ENCODE measurements at regions not wholly inside any gene's neighbourhood (a gene's known extent, or its start where the extent isn't known, plus 50 kb on each side); places are given as distances from the start of the nearest gene placed in this dataset.
A peak's percentile ranks its signal among the peaks of the same experiment; 100 is the strongest.
"Not testable (repeated sequence)": the region's sequence is repeated elsewhere in the genome, so short reads cannot be mapped to it uniquely, and the experiment has no call there.

GRCh38 chr18:14606546-14606945 lies 63.1 kb upstream of the POTEC start:
- POLR2A ChIA-PET; intact Hi-C loops (cut with DNase I, micrococcal nuclease); CTCF ChIA-PET; H3K27me3 Mint-ChIP-seq; H3K36me3 Mint-ChIP-seq (ENCODE audit: low read depth); ATAC-seq; H3K9me3 Mint-ChIP-seq (ENCODE audit: low read depth); DNase-seq; H3K27ac Mint-ChIP-seq; H3K4me3 Mint-ChIP-seq: not testable (repeated sequence)
- H3K4me1 Mint-ChIP-seq = peaks cover 26% of the 10 kb centered on the region

- H3K27ac Mint-ChIP-seq; DNase-seq; H3K27me3 Mint-ChIP-seq; H3K9me3 Mint-ChIP-seq (ENCODE audit: low read depth); CTCF ChIA-PET; H3K4me3 Mint-ChIP-seq; POLR2A ChIA-PET; H3K36me3 Mint-ChIP-seq (ENCODE audit: low read depth); intact Hi-C loops (cut with DNase I, micrococcal nuclease); ATAC-seq: not testable (repeated sequence)
- H3K4me1 Mint-ChIP-seq = peaks cover 28% of the 10 kb centered on the region
Observed at GRCh38 chr18:14607360-14607759, 64.0 kb upstream of the POTEC start.

- H3K27ac Mint-ChIP-seq = not testable (repeated sequence)
Observed at GRCh38 chr18:14612422-14612821, 69.0 kb upstream of the POTEC start.

GRCh38 chr18:14614485-14614884 lies 71.1 kb upstream of the POTEC start:
- H3K9me3 Mint-ChIP-seq (ENCODE audit: low read depth); H3K27ac Mint-ChIP-seq; H3K4me3 Mint-ChIP-seq; H3K36me3 Mint-ChIP-seq (ENCODE audit: low read depth); CTCF ChIA-PET; POLR2A ChIA-PET; DNase-seq; intact Hi-C loops (cut with DNase I, micrococcal nuclease); ATAC-seq; H3K27me3 Mint-ChIP-seq: not testable (repeated sequence)
- peaks cover 15% of the 10 kb centered on the region for H3K4me1 Mint-ChIP-seq

More at GRCh38 chr18:14612422-14612821, 69.0 kb upstream of the POTEC start:
- DNase-seq; H3K27me3 Mint-ChIP-seq; H3K36me3 Mint-ChIP-seq (ENCODE audit: low read depth); H3K9me3 Mint-ChIP-seq (ENCODE audit: low read depth); POLR2A ChIA-PET; H3K4me3 Mint-ChIP-seq; CTCF ChIA-PET; intact Hi-C loops (cut with DNase I, micrococcal nuclease): not testable (repeated sequence)
- H3K4me1 Mint-ChIP-seq = peaks cover 19% of the 10 kb centered on the region
- ATAC-seq = peak; percentile 64

GRCh38 chr18:14627336-14627735 lies 83.9 kb upstream of the POTEC start:
- H3K4me3 Mint-ChIP-seq; DNase-seq; H3K27ac Mint-ChIP-seq; H3K4me1 Mint-ChIP-seq; ATAC-seq; H3K27me3 Mint-ChIP-seq; POLR2A ChIA-PET; H3K36me3 Mint-ChIP-seq (ENCODE audit: low read depth); intact Hi-C loops (cut with DNase I, micrococcal nuclease); H3K9me3 Mint-ChIP-seq (ENCODE audit: low read depth); CTCF ChIA-PET: not testable (repeated sequence)

GRCh38 chr18:14628323-14628978 lies 85.1 kb upstream of the POTEC start:
- H3K36me3 Mint-ChIP-seq (ENCODE audit: low read depth); POLR2A ChIA-PET; H3K9me3 Mint-ChIP-seq (ENCODE audit: low read depth); CTCF ChIA-PET; DNase-seq; intact Hi-C loops (cut with DNase I, micrococcal nuclease); H3K27me3 Mint-ChIP-seq; H3K4me3 Mint-ChIP-seq; ATAC-seq; H3K27ac Mint-ChIP-seq; H3K4me1 Mint-ChIP-seq: not testable (repeated sequence)

GRCh38 chr18:14628979-14629325 lies 85.6 kb upstream of the POTEC start:
- POLR2A ChIA-PET; H3K27me3 Mint-ChIP-seq; H3K4me3 Mint-ChIP-seq; H3K36me3 Mint-ChIP-seq (ENCODE audit: low read depth); DNase-seq; H3K27ac Mint-ChIP-seq; CTCF ChIA-PET; ATAC-seq; H3K9me3 Mint-ChIP-seq (ENCODE audit: low read depth); H3K4me1 Mint-ChIP-seq; intact Hi-C loops (cut with DNase I, micrococcal nuclease): not testable (repeated sequence)

GRCh38 chr18:14632976-14633375 lies 89.6 kb upstream of the POTEC start:
- CTCF ChIA-PET; H3K36me3 Mint-ChIP-seq (ENCODE audit: low read depth); POLR2A ChIA-PET; H3K27ac Mint-ChIP-seq; H3K4me1 Mint-ChIP-seq; H3K9me3 Mint-ChIP-seq (ENCODE audit: low read depth); H3K4me3 Mint-ChIP-seq; DNase-seq; H3K27me3 Mint-ChIP-seq; intact Hi-C loops (cut with DNase I, micrococcal nuclease); ATAC-seq: not testable (repeated sequence)

- H3K4me1 Mint-ChIP-seq; ATAC-seq; intact Hi-C loops (cut with DNase I, micrococcal nuclease); H3K4me3 Mint-ChIP-seq; DNase-seq; H3K36me3 Mint-ChIP-seq (ENCODE audit: low read depth); POLR2A ChIA-PET; H3K9me3 Mint-ChIP-seq (ENCODE audit: low read depth); H3K27ac Mint-ChIP-seq; CTCF ChIA-PET; H3K27me3 Mint-ChIP-seq: not testable (repeated sequence)
Observed at GRCh38 chr18:14638008-14638407, 94.6 kb upstream of the POTEC start.

- DNase-seq; H3K36me3 Mint-ChIP-seq (ENCODE audit: low read depth); CTCF ChIA-PET; H3K4me3 Mint-ChIP-seq; H3K27ac Mint-ChIP-seq; H3K9me3 Mint-ChIP-seq (ENCODE audit: low read depth); H3K27me3 Mint-ChIP-seq; intact Hi-C loops (cut with DNase I, micrococcal nuclease); H3K4me1 Mint-ChIP-seq; POLR2A ChIA-PET; ATAC-seq: not testable (repeated sequence)
Observed at GRCh38 chr18:14641121-14641520, 97.7 kb upstream of the POTEC start.

- H3K27ac Mint-ChIP-seq; CTCF ChIA-PET; H3K4me1 Mint-ChIP-seq; H3K9me3 Mint-ChIP-seq (ENCODE audit: low read depth); ATAC-seq; H3K4me3 Mint-ChIP-seq; H3K36me3 Mint-ChIP-seq (ENCODE audit: low read depth); intact Hi-C loops (cut with DNase I, micrococcal nuclease); H3K27me3 Mint-ChIP-seq; DNase-seq; POLR2A ChIA-PET: not testable (repeated sequence)
Observed at GRCh38 chr18:14643715-14644290, 100.4 kb upstream of the POTEC start.

GRCh38 chr18:14693051-14693450 lies 54.9 kb upstream of the ANKRD30B start:
- CTCF ChIA-PET; H3K27ac Mint-ChIP-seq; POLR2A ChIA-PET; H3K27me3 Mint-ChIP-seq; H3K9me3 Mint-ChIP-seq (ENCODE audit: low read depth); intact Hi-C loops (cut with DNase I, micrococcal nuclease); H3K4me1 Mint-ChIP-seq; H3K4me3 Mint-ChIP-seq; DNase-seq; ATAC-seq; H3K36me3 Mint-ChIP-seq (ENCODE audit: low read depth): not testable (repeated sequence)
